OCI-LY1 (cell line): ENCODE measurements at regions not wholly inside any gene's neighbourhood (a gene's known extent, or its start where the extent isn't known, plus 50 kb on each side); places are given as distances from the start of the nearest gene placed in this dataset.

Experiments used
- H2AFZ ChIP-seq: fragments of 200-600 bp; sonication (generic), shearing (Covaris generic); 2 replicates; pipeline ENCODE4 v1.6.0; 2014; ENCODE audit warnings: antibody characterized with exemption, mild to moderate bottlenecking, low read length
- H3F3A ChIP-seq: fragments of 200-600 bp; sonication (generic), shearing (Covaris generic); 2 replicates; pipeline ENCODE4 v1.6.0; 2014; ENCODE audit warnings: mild to moderate bottlenecking, antibody characterized with exemption, low read length, moderate library complexity; ENCODE audit not compliant: insufficient read depth
- H3K27ac ChIP-seq: fragments of 200-600 bp; sonication (generic); 2 replicates; pipeline ENCODE4 v1.5.1; 2014; ENCODE audit warnings: low read length, mixed run types, mild to moderate bottlenecking, low read depth; ENCODE audit not compliant: poor library complexity, severe bottlenecking
- H3K27me3 ChIP-seq: fragments of 200-600 bp; sonication (generic); 2 replicates; pipeline ENCODE4 v1.6.0; 2014; ENCODE audit warnings: antibody characterized with exemption, mild to moderate bottlenecking, low read length, moderate library complexity; ENCODE audit not compliant: insufficient read depth
- H3K36me3 ChIP-seq: fragments of 200-600 bp; sonication (generic); 2 replicates; pipeline ENCODE4 v1.6.1; 2014; ENCODE audit warnings: mild to moderate bottlenecking, antibody characterized with exemption, low read length, moderate library complexity, mixed read lengths; ENCODE audit not compliant: insufficient read depth
- H3K4me1 ChIP-seq: fragments of 200-600 bp; sonication (generic); 2 replicates; pipeline ENCODE4 v1.5.1; 2014; ENCODE audit warnings: mild to moderate bottlenecking, low read length, moderate library complexity; ENCODE audit not compliant: insufficient read depth, severe bottlenecking
- H3K4me2 ChIP-seq: fragments of 200-600 bp; sonication (generic), shearing (Covaris generic); 2 replicates; pipeline ENCODE4 v1.6.1; 2014; ENCODE audit warnings: low read length
- H3K4me3 ChIP-seq: fragments of 200-600 bp; sonication (generic); 2 replicates; pipeline ENCODE4 v1.5.1; 2014; ENCODE audit warnings: low read length, low read depth, mild to moderate bottlenecking, mixed read lengths; ENCODE audit not compliant: poor library complexity, severe bottlenecking
- H3K79me2 ChIP-seq: fragments of 200-600 bp; shearing (Covaris generic); 2 replicates; pipeline ENCODE4 v1.6.1; 2016; ENCODE audit warnings: mixed run types, low read length, mixed read lengths; ENCODE audit not compliant: insufficient read depth
- H3K9ac ChIP-seq: fragments of 200-600 bp; sonication (generic), shearing (Covaris generic); 2 replicates; pipeline ENCODE4 v1.6.1; 2014; ENCODE audit warnings: mild to moderate bottlenecking, low read length, mixed read lengths
- H3K9me2 ChIP-seq: fragments of 200-600 bp; sonication (generic), shearing (Covaris generic); 2 replicates; pipeline ENCODE4 v1.6.1; 2014; ENCODE audit warnings: low read depth, mild to moderate bottlenecking, low read length, mixed read lengths
- H3K9me3 ChIP-seq: fragments of 200-600 bp; shearing (Covaris generic); 2 replicates; pipeline ENCODE4 v1.6.1; 2014; ENCODE audit warnings: low read length, mixed read lengths
- H4K20me1 ChIP-seq: fragments of 200-600 bp; sonication (generic), shearing (Covaris generic); 2 replicates; pipeline ENCODE4 v1.6.0; 2016; ENCODE audit warnings: mild to moderate bottlenecking, low read length; ENCODE audit not compliant: insufficient read depth
- EZH2 ChIP-seq: fragments of 200-600 bp; sonication (generic), shearing (Covaris generic); IDR thresholded peaks from 2 replicates; pipeline ENCODE4 v1.8.0; 2017; ENCODE audit warnings: borderline replicate concordance, mixed run types, mild to moderate bottlenecking, antibody characterized with exemption, low read length, moderate library complexity, mixed read lengths
- TF ChIP-seq, protein P1 (sequence below): fragments of 200-600 bp; sonication (generic), shearing (Covaris generic); IDR thresholded peaks from 2 replicates; pipeline ENCODE4 v1.5.1; 2017; ENCODE audit warnings: mild to moderate bottlenecking, antibody characterized with exemption, low read length, moderate library complexity, mixed read lengths

GRCh38 chr13:39149896-39150295 lies 111.6 kb downstream of the NHLRC3 start:
- Histone ChIP-seq H3K9me3 (no peaks in the 10 kb centered on the region), H3K4me2 (no peak overlapping the region), H3K36me3 (no peaks in the 10 kb centered on the region), H3K27me3 (peaks cover 6% of the 10 kb centered on the region; the same call in 1 of the 2 replicates), H3F3A (no peaks in the 10 kb centered on the region), H3K4me1 (no peaks in the 10 kb centered on the region), H3K27ac (no peak overlapping the region), H4K20me1 (no peaks in the 10 kb centered on the region), H2AFZ (no peak overlapping the region), H3K9ac (no peak overlapping the region), H3K4me3 (no peak overlapping the region), H3K79me2 (no peaks in the 10 kb centered on the region), H3K9me2 (no peaks in the 10 kb centered on the region)
- TF ChIP-seq, protein P1, sequence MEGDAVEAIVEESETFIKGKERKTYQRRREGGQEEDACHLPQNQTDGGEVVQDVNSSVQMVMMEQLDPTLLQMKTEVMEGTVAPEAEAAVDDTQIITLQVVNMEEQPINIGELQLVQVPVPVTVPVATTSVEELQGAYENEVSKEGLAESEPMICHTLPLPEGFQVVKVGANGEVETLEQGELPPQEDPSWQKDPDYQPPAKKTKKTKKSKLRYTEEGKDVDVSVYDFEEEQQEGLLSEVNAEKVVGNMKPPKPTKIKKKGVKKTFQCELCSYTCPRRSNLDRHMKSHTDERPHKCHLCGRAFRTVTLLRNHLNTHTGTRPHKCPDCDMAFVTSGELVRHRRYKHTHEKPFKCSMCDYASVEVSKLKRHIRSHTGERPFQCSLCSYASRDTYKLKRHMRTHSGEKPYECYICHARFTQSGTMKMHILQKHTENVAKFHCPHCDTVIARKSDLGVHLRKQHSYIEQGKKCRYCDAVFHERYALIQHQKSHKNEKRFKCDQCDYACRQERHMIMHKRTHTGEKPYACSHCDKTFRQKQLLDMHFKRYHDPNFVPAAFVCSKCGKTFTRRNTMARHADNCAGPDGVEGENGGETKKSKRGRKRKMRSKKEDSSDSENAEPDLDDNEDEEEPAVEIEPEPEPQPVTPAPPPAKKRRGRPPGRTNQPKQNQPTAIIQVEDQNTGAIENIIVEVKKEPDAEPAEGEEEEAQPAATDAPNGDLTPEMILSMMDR = no peak
- TF ChIP-seq EZH2 = no peak

- Histone ChIP-seq H2AFZ (no peak overlapping the region), H3K4me2 (no peak overlapping the region), H3K9me2 (no peaks in the 10 kb centered on the region), H3K9ac (no peak overlapping the region), H4K20me1 (no peaks in the 10 kb centered on the region), H3F3A (no peaks in the 10 kb centered on the region), H3K9me3 (no peaks in the 10 kb centered on the region), H3K79me2 (no peaks in the 10 kb centered on the region), H3K27ac (no peak overlapping the region), H3K36me3 (no peaks in the 10 kb centered on the region), H3K4me1 (no peaks in the 10 kb centered on the region), H3K4me3 (no peak overlapping the region), H3K27me3 (peaks cover 4% of the 10 kb centered on the region; the same call in 1 of the 2 replicates)
- no peak for TF ChIP-seq EZH2
- TF ChIP-seq, protein P1 = no peak
Observed at GRCh38 chr13:39154041-39154440, 115.8 kb downstream of the NHLRC3 start.

DNA sequence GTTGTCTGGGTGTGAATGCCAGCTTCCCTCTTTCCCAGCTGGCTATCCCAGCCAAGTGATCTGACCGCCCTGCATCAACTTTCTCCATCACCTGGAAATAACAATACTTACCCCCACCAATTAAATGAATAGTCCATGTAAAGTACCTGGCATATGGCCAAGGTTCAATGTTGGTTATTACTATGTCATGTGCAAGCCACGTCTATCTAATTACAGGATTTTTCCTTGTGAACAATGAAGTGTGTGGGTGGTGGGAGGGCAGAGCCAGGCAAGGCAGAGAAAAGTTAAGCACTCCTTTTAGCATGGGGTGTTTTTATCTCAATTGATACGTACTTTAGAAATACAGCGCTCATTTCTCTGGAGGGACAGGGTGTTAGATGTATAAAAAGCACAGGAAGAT lies 121.1 kb downstream of the NHLRC3 start:
- no peak overlapping the region for H3K27ac ChIP-seq
- H3K27me3 ChIP-seq = no peaks in the 10 kb centered on the region
- no peaks in the 10 kb centered on the region for H3K79me2 ChIP-seq
- no peak overlapping the region for H3K4me3 ChIP-seq
- H3K36me3 ChIP-seq = no peaks in the 10 kb centered on the region
- H3F3A ChIP-seq = no peaks in the 10 kb centered on the region
- H3K9me2 ChIP-seq = no peaks in the 10 kb centered on the region
- H3K9ac ChIP-seq = no peak overlapping the region
- no peaks in the 10 kb centered on the region for H4K20me1 ChIP-seq
- H3K4me2 ChIP-seq = no peak overlapping the region
- no peak overlapping the region for H2AFZ ChIP-seq
- TF ChIP-seq, protein P1 = no peak
- TF ChIP-seq EZH2 = no peak
- H3K4me1 ChIP-seq = no peaks in the 10 kb centered on the region
- H3K9me3 ChIP-seq = no peaks in the 10 kb centered on the region
